SKM-1 treated with dmso at 0.1 percent for 144 hours (cell line): ENCODE measurements at regions not wholly inside any gene's neighbourhood (a gene's known extent, or its start where the extent isn't known, plus 50 kb on each side); places are given as distances from the start of the nearest gene placed in this dataset.
A peak's percentile ranks its signal among the peaks of the same experiment; 100 is the strongest.
"Not testable (repeated sequence)": the region's sequence is repeated elsewhere in the genome, so short reads cannot be mapped to it uniquely, and the experiment has no call there.

Experiments used
- DNase-seq: peaks from one replicate; lab custom pipeline; 2025; ENCODE audit not compliant: unreplicated experiment; lab: John Stamatoyannopoulos, UW

- DNase-seq: no peak
Measured at GRCh38 chr6:115873901-115874300, 186.8 kb downstream of the FRK start.

DNA sequence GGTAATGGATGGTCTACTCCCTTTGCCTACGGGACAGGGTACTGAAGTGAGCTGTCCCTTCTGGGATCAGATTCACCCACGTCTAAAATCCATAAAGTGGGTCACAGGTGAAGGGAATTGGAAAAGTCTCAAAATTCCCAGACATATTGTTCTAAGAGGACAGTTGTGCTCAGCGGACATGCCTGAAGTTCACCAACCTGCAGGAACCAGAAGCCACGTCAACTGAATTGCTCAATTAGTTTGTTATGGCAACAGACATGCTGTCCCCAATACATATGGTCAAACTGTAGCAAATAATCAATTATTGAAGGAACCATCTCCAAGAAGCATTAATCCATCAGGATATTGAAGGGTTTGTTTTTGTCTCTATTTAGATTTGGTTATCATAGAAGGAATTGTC is 190.2 kb downstream of the FRK start:
- DNase-seq: no peak

- DNase-seq: no peak
Measured at GRCh38 chr6:115865914-115866313, 194.8 kb downstream of the FRK start.

GRCh38 chr6:115863211-115863610 is 197.5 kb downstream of the FRK start:
- no peak for DNase-seq

DNA sequence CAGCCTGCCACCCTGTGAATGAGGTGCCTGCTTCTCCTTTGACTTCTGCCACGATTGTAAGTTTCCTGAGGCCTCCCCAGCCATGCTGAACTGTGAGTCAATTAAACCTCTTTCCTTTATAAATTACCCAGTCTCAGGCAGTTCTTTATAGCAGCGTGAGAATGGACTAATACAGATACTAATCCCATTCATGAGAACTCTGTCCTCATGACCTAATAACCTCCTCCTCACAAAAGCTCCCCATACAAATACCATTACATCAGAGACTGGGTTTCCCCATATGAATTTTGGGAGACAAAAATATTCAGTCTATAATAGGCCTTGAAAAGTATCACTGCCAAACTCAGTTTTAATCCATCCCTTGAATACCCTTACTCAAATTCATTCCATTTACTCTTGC is 199.0 kb downstream of the FRK start:
- not testable (repeated sequence) for DNase-seq

GRCh38 chr6:115859577-115859976 is 201.1 kb downstream of the FRK start:
- DNase-seq: not testable (repeated sequence)

- no peak for DNase-seq
Measured at GRCh38 chr6:115854866-115855665, 205.6 kb downstream of the FRK start.

GRCh38 chr6:115847671-115848070 is 213.0 kb downstream of the FRK start:
- DNase-seq: no peak

DNA sequence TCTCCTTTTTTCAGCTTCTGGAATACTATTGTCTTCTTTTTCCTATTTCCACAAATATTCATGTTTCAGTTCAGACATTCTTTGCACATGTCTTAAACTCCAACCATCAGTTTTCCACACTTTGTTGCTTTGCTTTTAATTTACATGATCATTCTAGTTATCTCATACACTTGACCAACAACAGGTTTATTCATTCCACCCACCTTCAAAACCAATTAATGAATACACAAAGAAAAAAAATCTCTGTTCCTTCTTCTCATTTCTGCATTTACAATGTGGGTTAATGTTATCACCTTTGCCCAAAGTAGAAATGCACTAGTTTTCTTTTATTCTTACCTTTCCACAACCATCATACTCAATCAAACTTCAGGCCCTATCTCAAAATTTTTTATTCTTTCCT is 216.7 kb downstream of the FRK start:
- DNase-seq: no peak

- no peak for DNase-seq
Measured at GRCh38 chr6:115842338-115842737, 218.4 kb downstream of the FRK start.

DNA sequence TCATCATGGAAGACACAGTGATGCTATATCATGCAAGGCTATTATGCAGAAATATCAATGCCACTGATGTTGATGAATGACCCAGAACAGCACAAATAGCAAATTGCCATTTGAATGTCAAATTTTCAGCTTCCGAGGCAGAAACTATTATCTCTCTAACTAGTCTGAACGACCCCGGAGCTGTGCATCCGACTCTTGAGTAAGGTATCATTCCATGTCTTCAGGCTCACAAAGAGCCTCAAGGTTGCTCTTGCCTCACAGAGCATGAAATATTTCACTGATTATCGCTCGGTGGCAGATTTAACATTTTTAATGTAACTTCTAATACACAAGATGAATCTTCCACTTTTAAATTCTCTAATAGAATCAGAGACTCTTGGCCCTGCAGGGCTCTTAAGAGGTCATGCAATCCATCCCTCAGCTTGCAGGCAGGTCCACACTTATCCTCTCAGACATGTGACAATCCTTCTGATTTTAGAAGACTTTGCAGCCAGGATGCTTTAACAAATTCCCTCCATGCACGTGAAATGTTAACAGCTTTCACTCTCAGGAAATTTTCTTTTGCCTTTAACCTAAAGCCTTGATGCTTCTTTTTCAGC is 221.0 kb downstream of the FRK start:
- DNase-seq: no peak

- peak; percentile 35 for DNase-seq
Measured at GRCh38 chr6:115838763-115839401, 221.8 kb downstream of the FRK start.

DNA sequence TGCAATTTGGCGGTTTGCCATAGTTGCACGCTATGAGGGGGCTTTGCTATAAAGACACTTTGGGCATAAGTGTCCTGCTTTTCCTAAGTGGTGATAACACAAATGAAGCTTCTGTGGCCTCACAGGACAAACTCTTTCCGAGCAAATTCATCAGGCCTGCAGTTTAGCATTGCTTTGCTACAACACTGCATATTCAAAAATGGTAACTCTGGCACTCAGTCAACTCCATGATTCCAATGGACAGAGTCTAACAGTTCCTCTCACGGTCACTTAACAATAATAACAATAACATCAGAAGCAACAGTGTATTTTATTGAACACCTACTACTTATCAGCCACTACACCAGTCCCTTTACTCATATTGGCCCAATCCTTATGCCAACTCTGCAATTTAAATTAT is 222.5 kb downstream of the FRK start:
- no peak for DNase-seq

- not testable (repeated sequence) for DNase-seq
Measured at GRCh38 chr6:115836374-115836773, 224.3 kb downstream of the FRK start.

- DNase-seq: no peak
Measured at GRCh38 chr6:115835314-115835713, 225.4 kb downstream of the FRK start.

DNA sequence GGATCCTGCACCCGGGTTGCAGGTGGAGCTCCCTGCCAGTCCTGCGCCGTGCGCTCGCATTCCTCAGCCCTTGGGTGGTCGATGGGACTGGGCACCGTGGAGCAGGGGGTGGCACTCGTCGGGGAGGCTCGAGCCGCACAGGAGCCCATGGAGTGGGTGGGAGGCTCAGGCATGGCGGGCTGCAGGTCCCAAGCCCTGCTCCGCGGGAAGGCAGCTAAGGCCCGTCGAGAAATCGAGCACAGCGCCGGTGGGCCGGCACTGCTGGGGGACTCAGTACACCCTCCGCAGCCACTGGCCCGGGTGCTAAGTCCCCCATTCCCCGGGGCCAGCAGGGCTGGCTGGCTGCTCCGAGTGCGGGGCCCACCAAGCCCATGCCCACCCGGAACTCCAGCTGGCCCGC is 226.1 kb downstream of the FRK start:
- DNase-seq: not testable (repeated sequence)

- no peak for DNase-seq
Measured at GRCh38 chr6:115832786-115833185, 227.9 kb downstream of the FRK start.

DNA sequence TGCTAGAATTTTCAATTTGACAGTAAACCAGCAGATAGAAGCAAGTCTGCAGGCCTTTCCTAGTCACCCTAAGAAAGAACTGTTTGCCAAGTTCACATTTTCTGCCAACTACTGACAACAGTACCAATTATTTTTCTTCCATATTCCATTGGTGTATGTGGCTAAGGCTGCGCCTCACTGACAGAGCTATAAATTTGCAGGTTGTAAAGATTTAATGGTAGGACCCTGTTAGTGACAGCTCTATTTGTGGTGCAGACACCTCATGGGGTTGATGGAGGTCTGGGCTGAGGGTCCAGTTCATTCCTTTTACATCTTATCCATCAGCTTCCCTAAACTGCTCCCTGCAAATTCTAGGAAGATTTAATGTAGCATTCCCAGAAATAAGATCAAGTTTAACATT is 228.5 kb downstream of the FRK start:
- DNase-seq: no peak

DNA sequence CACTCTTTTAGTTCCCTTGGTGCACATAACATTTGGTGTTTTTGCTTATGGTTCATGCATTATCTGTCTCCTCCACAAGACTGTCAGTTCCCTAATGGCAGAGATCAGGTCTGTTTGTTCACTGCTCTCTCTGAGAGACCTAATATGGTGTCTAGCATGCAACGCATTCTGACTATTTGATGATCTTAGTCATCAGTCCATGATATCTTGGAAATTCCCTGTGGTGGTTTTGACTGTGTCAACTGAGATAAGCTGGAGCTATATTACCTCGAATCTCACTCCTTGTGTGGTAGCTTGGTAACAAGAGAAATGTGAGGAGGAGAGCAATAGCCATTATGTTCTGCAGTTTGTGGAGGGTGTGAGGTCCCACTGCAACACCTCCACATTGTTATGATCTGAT is 229.8 kb downstream of the FRK start:
- DNase-seq: no peak

DNA sequence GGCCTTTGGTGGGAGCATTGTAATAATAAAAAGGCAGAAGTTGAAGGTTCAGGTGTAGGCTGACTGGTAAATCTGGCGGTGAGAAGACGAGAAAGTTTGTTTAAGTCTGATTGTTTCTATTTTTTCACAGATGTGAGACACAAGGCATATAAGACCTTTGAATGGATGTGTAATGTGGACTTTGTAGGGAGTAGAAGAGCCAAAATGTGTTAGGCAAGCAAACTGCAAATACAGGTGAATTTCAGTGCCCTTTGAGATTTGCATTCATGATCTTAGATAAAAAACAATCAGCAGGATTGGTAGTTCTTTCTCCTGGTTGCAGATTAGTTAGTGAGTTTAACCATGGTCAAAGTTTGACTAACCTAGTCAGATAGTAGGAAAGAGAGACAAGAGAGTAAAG is 238.9 kb downstream of the FRK start:
- DNase-seq: no peak

DNA sequence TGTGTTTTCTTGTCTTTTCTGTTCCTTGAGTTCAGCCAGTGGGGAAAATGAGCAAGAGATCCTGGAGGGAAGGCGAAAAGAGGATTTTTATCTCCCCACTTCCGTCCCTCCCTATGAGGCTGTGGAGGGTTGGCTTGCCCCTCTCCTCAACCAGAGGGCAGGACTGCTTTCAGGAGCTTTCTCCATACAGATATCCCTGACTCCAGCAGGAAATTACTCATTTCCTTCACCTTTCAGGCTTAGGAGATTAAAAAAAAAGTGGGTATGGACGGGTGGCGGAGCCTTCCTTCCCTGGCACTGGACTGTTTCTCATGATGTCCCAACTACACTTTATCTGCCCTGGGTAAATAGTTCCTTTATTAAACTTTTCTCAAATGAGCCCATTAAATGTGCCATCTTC is 241.2 kb downstream of the FRK start:
- DNase-seq: no peak

DNA sequence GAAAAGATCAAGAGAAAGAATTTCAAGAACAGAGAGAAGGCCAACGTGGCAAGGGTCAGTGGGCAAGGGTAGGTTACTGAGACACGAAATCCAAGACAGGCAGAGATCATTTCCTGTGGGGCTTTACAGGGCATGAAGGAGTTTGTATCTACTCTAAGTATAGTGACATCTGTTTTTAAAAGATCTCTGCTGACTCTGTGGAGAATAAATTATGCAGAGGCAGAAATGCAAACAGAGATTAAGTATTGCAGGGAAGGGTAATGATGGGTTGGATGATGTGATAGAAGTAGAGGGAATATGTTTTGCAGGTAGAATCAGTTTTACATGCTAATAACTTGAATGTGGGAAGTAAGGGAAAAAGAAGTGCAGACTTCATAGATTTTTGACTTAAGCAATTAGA is 243.5 kb downstream of the FRK start:
- no peak for DNase-seq
